ENCODE measurements at regions not wholly inside any gene's neighbourhood (a gene's known extent, or its start where the extent isn't known, plus 50 kb on each side); places are given as distances from the start of the nearest gene placed in this dataset.

DNA sequence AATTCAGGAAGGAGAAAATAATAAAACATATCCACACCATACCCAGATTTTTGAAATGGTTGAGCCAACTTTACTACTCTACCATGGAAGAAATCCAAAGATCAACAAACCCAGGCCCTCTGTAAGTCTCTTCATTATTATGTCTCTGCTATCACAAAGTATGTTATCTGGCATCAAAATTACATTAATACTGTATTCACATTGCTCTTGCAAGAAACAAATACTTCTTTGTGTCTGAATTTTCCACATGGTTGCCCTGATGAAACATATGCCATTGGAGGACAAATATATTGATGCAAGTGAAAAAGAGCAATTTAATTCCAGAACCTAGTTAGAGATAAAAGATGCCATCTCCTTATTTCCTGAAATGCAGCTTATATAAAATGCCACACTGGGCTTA is 204.0 kb downstream of the FZD1 start:
- Mint-ChIP-seq H3K27me3 (no peaks in the 10 kb centered on the region), H3K9me3 (ENCODE audit: insufficient read depth) (peaks cover 2% of the 10 kb centered on the region), H3K27ac (no peak overlapping the region), H3K4me3 (no peak overlapping the region), H3K4me1 (no peaks in the 10 kb centered on the region)
- H3K4me3 ChIP-seq (ENCODE audit: control extremely low read depth in 1 of 5, extremely low read depth in 1 of 5, insufficient read depth in 1 of 5, low read depth in 2 of 5, low read length in 4 of 5) = no peak overlapping the region
- H3K27ac ChIP-seq (ENCODE audit: low read length in 2 of 2) = no peak overlapping the region
- TF ChIP-seq, protein P1, sequence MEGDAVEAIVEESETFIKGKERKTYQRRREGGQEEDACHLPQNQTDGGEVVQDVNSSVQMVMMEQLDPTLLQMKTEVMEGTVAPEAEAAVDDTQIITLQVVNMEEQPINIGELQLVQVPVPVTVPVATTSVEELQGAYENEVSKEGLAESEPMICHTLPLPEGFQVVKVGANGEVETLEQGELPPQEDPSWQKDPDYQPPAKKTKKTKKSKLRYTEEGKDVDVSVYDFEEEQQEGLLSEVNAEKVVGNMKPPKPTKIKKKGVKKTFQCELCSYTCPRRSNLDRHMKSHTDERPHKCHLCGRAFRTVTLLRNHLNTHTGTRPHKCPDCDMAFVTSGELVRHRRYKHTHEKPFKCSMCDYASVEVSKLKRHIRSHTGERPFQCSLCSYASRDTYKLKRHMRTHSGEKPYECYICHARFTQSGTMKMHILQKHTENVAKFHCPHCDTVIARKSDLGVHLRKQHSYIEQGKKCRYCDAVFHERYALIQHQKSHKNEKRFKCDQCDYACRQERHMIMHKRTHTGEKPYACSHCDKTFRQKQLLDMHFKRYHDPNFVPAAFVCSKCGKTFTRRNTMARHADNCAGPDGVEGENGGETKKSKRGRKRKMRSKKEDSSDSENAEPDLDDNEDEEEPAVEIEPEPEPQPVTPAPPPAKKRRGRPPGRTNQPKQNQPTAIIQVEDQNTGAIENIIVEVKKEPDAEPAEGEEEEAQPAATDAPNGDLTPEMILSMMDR (IDR thresholded peaks at IDR 0.05) = no peak
- TF ChIP-seq EZH2 (IDR thresholded peaks at IDR 0.05; ENCODE audit: borderline replicate concordance, insufficient read depth, low read depth, low read length, poor library complexity, severe bottlenecking) = no peak
- ATAC-seq (ENCODE audit: low read depth) (no peak), DNase-seq (no peak)
- no peaks in the 10 kb centered on the region for H4K20me1 ChIP-seq (ENCODE audit: control insufficient read depth, insufficient read depth, low read length, poor library complexity, severe bottlenecking)
- no peaks in the 10 kb centered on the region for H3K79me2 ChIP-seq (ENCODE audit: control insufficient read depth, insufficient read depth, low read length)
- H3K9me3 ChIP-seq (ENCODE audit: control extremely low read depth in 1 of 3, control insufficient read depth in 2 of 3, insufficient read depth in 1 of 3, low read length in 2 of 3) = no peaks in the 10 kb centered on the region
- H3K9ac ChIP-seq (ENCODE audit: low read length) = no peak overlapping the region
- no peak overlapping the region for H3K4me2 ChIP-seq (replicated peaks; ENCODE audit: low read depth, low read length, poor library complexity, severe bottlenecking)
- POLR2A ChIA-PET = no interaction called here
- H3K36me3 ChIP-seq (replicated peaks in 1 of 2; ENCODE audit: control extremely low read depth in 1 of 2, control insufficient read depth in 1 of 2, extremely low read depth in 1 of 2, insufficient read depth in 2 of 2, low read length in 1 of 2) = no peaks in the 10 kb centered on the region
- CTCF ChIA-PET = no interaction called here
- H3K27me3 ChIP-seq (replicated peaks in 1 of 4; ENCODE audit: control extremely low read depth in 1 of 4, control insufficient read depth in 3 of 4, insufficient read depth in 4 of 4, low read length in 3 of 4) = no peaks in the 10 kb centered on the region
- H2AFZ ChIP-seq (ENCODE audit: insufficient read depth, low read depth, low read length, poor library complexity, severe bottlenecking) = no peak overlapping the region
- intact Hi-C loops (cut with micrococcal nuclease) = no loop called here
- no peaks in the 10 kb centered on the region for H3K4me1 ChIP-seq (ENCODE audit: control insufficient read depth in 2 of 2, insufficient read depth in 2 of 2, low read length in 2 of 2)

GRCh38 chr7:91473619-91474018 is 209.4 kb downstream of the FZD1 start:
- Histone ChIP-seq H4K20me1 (ENCODE audit: control insufficient read depth, insufficient read depth, low read length, poor library complexity, severe bottlenecking) (no peaks in the 10 kb centered on the region), H3K4me3 (ENCODE audit: control extremely low read depth in 1 of 5, extremely low read depth in 1 of 5, insufficient read depth in 1 of 5, low read depth in 2 of 5, low read length in 4 of 5) (no peak overlapping the region), H3K9ac (ENCODE audit: low read length) (no peak overlapping the region), H3K27ac (ENCODE audit: low read length in 2 of 2) (no peak overlapping the region), H3K79me2 (ENCODE audit: control insufficient read depth, insufficient read depth, low read length) (no peaks in the 10 kb centered on the region), H3K27me3 (replicated peaks in 1 of 4; ENCODE audit: control extremely low read depth in 1 of 4, control insufficient read depth in 3 of 4, insufficient read depth in 4 of 4, low read length in 3 of 4) (no peaks in the 10 kb centered on the region), H3K9me3 (ENCODE audit: control extremely low read depth in 1 of 3, control insufficient read depth in 2 of 3, insufficient read depth in 1 of 3, low read length in 2 of 3) (peaks cover 0 to 8% (median 0%) of the 10 kb centered on the region in 3 donors), H3K4me2 (replicated peaks; ENCODE audit: low read depth, low read length, poor library complexity, severe bottlenecking) (no peak overlapping the region), H2AFZ (ENCODE audit: insufficient read depth, low read depth, low read length, poor library complexity, severe bottlenecking) (no peak overlapping the region), H3K4me1 (ENCODE audit: control insufficient read depth in 2 of 2, insufficient read depth in 2 of 2, low read length in 2 of 2) (no peaks in the 10 kb centered on the region), H3K36me3 (replicated peaks in 1 of 2; ENCODE audit: control extremely low read depth in 1 of 2, control insufficient read depth in 1 of 2, extremely low read depth in 1 of 2, insufficient read depth in 2 of 2, low read length in 1 of 2) (no peaks in the 10 kb centered on the region)
- no peak overlapping the region for H3K4me3 Mint-ChIP-seq
- WGBS (ENCODE audit: insufficient coverage) = no CpG with 5 or more reads among the region's 1 CpG
- POLR2A ChIA-PET = no interaction called here
- no peaks in the 10 kb centered on the region for H3K4me1 Mint-ChIP-seq
- no peak for DNase-seq
- intact Hi-C loops (cut with micrococcal nuclease) = no loop called here
- no peak for ATAC-seq (ENCODE audit: low read depth)
- H3K27ac Mint-ChIP-seq = no peak overlapping the region
- peaks cover 8% of the 10 kb centered on the region for H3K9me3 Mint-ChIP-seq (ENCODE audit: insufficient read depth)
- no peaks in the 10 kb centered on the region for H3K27me3 Mint-ChIP-seq
- TF ChIP-seq, protein P1 (IDR thresholded peaks at IDR 0.05) = no peak
- no peak for TF ChIP-seq EZH2 (IDR thresholded peaks at IDR 0.05; ENCODE audit: borderline replicate concordance, insufficient read depth, low read depth, low read length, poor library complexity, severe bottlenecking)
- CTCF ChIA-PET = no interaction called here
